HG03108 (cell line): ENCODE measurements at regions not wholly inside any gene's neighbourhood (a gene's known extent, or its start where the extent isn't known, plus 50 kb on each side); places are given as distances from the start of the nearest gene placed in this dataset.

Source experiments
- ATAC-seq: cut with Tn5 transposase; IDR thresholded peaks from one replicate; pipeline ENCODE4 v1.9.1; 2021; ENCODE audit warnings: moderate library complexity; ENCODE audit not compliant: unreplicated experiment

DNA sequence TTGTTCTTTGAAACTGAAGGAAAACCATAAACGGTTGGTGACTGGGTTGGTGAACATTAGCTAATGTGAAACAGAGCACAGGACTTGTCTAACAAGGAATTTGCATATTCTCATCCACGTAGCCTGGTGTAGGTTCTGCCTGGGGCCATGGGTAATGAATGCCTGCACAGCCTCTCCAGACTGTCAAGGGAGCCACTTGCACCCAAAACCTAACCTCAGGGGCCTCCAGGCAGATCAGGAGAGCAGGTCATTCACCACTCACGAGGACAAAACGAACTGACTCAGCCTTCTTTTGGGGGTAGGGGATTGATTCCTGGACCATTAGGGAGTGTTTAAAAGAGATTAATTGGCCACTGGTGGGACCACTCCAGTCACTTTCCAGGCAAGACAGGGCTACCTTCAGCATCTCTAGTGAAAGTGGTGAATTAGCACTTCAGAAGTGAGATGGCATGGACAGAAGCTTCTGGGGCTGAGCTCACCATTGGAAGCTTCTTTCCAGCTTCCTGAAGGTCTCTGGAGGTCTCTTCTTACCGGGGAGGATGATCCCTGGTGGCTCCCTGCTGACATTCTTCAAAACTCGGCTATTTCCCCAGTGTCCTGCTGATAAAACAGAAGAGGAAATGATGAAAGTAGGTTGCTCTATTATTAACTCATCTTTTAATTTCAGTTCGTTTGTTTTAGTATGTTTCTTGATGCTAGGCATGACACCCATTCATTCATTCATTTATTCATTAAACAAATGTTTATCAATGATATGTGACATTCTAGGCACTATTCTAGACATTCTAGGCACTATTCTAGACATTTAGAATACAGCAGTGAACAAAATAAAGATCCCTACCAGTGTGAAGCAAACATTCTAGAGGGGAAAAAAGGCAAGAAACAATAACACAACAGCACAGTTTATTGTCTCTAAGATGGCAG lies 104.5 kb upstream of the LNX1 start:
- no peak for ATAC-seq

DNA sequence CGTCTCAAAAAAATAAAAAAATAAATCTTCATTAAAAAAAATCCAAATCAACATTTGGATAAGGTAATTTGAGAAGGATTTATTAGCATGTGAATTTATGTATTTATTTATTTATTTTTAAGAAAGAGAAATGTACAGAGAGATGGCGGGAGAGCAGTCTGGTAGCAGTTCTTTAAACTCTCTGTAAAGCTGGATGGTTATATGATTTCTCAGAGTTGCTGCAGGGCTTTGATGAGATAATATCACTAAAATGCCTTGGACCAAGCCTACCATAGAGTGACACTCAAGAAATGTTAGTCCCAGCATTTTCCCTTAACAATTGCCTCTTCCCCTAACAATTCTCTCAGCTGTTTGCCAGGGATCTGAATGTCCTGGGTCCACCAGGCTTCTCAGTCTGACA lies 103.4 kb upstream of the LNX1 start:
- ATAC-seq = no peak

DNA sequence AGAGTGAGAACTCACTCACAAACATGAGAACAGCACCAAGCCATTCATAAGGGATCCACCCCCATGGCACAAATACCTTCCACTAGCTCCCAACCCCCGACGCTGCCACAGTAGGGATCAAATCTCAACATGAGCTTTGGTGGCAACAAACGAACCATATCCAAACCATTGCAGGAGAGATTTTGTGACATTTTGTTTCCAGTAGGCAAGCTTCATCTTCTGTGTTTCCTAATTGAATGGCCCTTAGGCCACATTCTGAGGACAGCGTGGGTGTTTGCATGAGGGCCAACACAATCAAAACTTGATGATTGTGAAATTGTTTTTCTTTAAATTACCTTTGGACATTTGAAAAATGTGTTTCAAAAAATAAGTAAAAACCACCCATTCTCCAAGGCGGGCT lies 102.6 kb upstream of the LNX1 start:
- ATAC-seq = no peak

DNA sequence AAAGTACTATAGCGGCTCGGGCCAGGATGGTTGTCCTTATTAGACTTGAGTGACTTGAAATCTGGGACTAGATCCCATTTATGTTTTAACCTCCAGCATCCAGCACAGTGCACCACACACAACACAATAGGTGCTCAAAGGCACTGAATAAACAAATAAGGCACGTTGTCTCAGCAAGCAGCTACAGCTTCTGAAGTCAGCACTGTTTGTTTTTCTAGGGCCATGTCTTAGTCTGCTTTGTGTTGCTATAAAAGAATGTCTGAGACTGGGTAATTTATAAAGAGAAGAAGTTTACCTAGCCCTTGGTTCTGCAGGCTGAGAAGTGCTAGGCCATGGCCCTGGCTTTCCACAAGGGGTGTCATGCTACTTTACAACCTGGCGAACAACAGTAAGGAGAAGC lies 102.1 kb upstream of the LNX1 start:
- no peak for ATAC-seq

DNA sequence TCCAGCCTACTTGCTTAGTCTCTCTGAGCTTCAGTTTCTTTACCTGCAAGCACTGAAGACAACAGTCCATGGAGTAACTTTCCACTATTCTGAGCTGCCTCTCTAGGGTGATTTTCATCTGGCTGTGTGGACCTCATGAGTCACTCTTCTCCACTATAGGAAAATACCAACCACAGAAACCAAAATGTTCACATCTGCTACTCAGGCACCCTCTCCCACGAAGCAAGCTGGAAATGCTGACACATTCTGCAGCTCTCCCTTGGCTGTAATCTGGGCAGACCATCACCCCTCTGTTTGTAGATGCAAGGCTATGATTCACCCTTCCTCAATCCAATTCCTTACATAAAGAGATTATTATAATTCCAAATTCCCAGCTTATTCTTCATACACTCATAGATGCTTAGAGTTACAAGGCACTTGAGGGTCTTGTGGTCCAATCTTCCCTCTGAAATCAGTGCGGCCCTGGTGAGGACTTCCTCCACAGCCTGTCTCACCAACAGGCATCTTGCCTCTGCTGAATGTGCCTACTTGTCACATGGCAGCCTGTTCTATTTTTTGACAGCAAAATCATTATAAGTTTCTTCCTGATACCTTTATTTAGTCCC lies 97.0 kb upstream of the LNX1 start:
- ATAC-seq = peak; percentile 80

DNA sequence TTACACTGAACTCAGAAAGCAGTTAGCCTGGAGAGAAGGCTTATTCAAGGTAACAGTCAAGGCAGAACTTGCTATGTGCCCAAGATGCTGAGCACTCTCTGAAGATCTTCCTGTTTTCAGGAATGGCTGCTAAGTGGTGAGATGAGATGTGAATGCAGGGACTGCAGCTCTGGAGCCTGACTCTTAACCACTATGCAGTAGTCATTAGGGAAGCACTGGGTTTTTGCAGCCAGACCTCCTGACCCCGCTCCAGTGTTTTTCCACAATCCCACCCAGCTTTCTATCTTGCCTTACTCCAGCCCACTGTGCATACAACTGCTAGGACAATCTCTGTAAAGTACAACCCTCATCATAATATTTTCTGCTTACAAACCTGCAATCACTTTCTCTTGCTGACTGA lies 95.2 kb upstream of the LNX1 start:
- ATAC-seq = no peak

DNA sequence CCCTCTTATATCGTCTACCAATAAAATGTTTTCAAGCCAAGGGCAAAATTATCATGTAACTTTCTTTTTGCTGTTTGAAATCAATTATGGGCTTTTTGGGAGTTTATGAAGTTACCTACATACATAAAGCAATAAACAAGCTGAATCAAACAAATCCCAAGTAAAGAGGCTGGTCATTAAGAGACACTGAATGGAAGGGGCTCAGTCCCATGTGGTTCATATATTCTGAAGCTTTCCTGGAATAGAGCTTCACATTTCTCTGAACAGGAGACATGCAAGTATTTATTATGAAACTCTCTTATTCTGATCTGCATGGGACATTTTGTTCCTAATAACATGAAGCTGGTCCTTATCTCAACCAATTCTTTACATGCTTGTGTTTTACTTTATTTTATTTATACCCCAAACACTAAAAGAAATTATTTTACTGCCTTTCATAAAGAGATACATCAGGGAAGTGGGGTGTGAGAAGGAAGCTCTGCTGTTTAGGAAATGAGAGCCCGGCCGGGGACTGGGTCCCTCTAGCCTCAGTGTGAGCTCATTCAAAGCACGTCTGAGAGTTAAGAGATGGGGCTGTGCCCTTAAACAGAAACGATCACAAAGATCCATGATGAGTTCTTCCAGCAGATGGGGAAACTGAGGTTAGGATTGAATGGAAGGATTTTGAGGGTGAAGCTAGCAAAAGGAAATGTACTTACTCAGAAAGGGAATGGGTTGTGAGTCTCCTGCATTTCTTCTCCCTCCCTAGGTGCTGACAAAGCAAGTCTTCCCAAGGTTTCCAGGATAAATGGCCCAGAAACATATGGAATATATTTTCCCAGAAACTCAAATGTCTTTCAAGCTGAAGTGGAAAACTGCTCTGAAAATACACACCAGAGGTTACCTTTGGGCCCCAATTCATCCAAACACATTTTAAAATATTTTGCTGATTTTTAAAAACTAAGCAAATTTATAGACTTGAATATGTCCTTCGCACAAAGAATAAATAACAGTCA lies 93.1 kb upstream of the LNX1 start:
- ATAC-seq = no peak

DNA sequence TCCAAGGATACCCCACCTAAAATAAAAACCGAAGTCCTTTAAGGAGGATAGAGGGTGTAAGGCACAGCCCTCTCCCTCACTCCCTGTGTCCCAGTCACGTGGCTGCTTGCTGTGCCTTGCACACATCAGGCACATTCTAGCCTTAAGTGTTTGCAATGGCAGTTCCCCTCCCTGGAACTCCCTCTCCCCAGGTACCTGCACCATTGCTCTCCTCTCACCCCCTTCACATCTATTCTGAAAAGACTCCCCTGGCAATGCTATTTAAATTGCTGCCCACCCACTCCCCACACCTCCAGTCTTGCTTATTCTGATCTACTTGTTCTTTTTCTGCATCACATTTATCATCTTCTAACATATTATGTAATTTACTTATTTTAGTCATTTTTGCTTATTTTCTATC lies 91.6 kb upstream of the LNX1 start:
- no peak for ATAC-seq

DNA sequence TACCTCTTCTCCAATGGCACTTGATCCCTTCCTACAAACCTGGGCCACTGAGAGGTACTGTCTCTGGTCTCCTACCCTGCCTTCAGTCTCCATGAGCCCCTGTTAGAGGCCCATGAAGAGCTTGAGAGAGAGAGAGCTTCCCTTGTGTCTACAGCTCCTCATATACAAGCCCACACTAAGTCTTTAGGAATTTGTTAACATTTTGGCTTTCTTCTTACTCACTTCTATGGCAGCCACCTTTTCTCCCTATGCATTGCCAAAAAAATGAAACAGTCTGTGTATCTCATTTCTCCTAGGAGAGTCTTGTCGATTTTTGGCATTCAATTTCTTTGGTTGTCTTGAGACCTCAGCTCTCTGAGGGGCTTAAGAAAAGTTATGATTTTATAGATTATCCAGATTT lies 90.9 kb upstream of the LNX1 start:
- no peak for ATAC-seq

DNA sequence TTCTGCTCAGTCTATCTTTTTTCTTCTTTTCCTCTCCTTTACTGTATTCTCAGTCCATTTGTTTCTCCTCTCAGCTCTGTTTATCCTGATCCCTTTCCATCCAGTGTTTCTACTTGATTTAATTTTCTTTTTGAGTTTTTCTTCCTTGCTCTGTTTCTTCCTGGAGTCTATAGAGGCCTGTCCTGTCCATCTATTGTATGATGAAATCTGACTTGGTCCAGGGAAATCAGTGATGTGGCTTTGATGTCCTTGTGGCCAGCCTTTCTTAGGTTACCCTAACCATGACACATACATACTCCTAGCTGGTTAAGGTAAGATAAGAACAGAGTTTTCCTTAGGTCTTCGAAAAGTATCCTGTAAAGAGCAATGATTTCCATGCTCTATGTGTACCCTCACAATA lies 89.3 kb upstream of the LNX1 start:
- no peak for ATAC-seq

DNA sequence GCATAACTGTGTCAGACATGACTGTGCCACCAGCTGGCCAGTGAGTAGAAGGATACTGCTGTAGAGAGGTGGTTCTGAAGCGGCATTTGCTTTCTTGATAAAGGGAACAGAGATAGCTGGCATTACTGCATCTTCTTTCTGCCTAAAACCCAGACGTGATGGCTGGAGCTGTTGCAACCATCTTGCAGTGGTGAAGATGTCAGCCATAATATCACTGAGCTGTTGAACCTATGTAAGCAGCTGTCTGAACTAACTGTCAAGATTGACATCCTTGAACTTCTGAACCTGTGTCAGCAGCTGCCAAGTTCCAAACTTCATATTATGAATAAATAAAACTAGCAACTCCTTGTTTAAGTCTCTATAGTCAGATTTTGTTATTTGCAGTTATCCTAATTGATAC lies 88.9 kb upstream of the LNX1 start:
- ATAC-seq = no peak

DNA sequence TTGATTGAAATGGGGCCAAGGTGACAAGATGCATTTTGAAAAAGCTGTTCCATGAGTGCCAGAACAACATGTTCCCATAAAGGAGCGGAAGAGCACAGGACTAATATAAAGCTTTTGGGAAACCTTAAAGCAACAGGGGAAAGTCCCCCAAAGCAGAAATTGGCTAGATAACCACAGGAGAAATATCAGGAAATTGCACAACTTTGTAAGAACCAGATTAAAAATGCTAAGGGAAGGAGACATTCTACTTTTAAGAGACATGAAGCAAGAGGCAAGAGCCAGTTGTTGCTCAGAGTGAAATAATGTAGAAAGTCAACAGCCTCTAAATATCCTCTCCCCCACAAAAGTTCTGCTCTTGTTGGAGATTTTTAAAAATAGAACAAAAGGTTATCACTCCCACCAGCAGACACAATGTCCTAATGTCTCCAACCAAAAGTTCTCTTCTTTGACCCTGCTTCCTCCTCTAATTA lies 85.2 kb upstream of the LNX1 start:
- ATAC-seq = no peak

DNA sequence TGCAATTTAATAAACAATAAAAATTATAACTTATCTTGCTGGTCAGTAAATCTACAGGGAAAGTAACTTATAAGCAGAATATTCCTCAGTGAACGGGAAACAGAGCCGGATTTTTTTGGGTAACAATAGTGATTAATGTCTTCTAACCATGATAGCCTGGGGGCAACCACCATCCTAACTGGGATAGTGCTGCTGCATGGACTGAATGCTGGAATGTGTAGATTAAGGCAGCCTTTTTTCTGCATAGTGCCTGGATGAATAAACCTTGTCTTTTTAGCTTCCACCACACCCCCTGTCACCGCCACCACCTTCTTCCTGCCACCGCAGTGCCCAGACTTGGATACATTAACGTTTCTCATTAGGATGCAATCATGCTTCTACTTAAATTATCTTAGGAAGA lies 83.6 kb upstream of the LNX1 start:
- ATAC-seq = no peak

DNA sequence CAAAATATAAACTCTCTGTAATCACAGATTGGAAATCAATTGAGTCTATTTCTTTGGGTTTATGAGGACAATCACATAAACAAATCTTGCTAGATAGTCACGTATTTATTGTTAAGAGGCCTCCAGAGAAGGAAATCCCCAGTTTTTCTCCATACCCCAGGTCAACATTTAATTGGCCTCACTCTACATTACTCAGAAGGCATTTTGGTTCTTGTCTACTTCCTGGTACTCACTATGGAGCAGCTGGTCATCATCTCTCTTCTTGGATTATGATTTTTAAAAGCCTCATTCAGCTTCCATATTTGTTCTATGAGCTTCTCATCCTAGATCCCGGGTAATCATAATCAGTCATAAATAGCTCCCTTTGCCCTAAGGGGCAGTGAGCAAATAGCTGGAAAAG lies 81.6 kb upstream of the LNX1 start:
- no peak for ATAC-seq

DNA sequence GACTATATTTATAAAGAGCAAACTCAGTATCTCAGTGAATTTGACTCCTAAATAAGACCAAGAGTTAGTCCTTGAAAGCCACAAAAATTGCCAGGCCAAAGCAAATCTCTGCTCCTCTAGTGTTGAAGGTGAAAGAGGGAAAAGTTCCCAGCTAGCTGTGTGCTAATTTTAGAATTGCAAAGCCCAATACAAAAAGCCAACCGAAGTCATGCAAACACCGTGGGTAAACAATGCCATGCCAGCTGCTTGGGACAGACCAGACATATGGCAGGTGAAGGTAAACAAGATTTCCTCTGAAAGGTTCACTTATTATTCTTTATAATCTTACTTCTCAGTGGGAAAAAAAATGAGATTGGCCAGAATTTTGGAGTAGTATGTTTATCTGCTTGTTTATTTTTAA lies 80.5 kb upstream of the LNX1 start:
- no peak for ATAC-seq

DNA sequence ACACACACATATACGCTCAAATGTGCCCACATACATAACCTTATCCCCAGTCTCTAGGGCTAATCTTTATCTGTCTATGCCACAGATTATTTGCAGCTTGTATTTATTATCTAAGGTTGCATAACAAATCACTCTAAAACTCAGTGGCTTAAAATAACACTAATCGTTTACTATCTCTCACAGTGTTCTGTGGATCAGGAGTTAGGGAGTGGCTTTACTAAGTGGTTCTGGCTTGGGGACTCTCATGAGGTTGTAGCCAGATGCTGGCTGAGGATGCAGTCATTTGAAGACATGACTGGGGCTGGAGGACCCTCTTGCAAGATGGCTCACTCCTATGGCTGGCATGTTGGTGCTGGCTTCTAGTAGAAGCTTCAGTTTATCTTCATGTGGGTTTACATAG lies 68.5 kb upstream of the LNX1 start:
- no peak for ATAC-seq

DNA sequence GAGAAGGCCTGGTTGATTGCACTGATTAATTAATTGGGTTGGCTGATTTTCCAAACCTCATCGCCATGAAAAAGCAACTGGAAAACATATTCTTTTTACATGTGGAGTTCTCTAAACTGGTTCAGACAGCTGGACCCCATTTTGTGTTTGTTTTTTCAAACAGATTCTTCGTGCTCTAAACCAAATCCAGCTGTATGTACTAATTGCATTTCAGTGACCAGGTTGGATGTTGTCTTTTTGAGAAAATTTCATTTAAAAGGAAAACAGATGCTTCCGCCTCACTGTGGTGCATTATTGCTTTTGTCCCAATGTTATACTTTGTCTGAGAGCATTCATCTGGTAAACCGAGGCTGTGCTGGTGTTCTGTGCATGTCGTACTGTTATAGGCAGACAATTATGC lies 67.8 kb upstream of the LNX1 start:
- no peak for ATAC-seq

DNA sequence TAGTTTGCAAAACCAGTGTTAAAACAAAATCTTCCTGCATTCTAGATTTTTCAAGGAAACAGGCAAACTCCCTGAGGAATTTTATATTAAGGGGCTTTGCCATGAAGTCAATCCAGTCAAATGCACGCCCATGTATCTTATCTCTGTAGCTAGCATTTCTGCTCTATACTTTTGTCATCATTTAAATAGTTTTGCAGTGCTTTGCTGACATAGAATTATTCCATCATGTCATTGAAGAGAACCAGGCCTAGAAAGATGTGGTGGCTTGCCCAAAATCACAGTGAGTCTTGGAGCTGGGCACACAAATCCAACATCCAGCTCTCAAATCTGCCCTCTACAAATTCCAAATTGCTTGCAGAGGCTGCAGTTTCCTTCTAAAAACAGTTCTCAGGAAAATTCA lies 66.7 kb upstream of the LNX1 start:
- no peak for ATAC-seq

DNA sequence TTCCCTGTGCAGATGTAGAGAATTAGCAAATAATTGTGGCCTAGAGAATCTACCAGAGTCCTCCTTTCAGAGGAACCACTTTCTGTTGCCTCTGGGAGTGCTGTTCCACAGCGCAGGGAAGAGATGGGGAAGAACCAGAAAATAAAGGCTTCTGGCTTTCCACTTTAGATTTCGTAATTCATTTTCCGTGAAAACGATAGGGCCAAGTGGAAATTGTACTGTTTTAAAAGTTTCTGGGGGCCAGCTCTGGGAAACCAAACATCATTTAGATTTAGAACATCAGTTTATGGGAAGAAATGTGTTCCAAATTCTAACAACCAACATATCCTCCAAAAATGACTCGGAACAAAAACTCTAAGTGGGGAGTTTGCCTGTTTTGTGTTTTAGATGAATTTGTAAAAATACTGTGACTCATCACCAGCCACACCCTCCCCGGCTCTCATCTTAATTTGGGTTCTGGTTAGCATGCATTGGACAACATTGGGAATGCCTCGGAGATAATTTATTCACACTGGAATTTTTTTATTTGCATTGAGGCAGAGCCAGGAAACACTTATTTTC lies 65.2 kb upstream of the LNX1 start:
- no peak for ATAC-seq

DNA sequence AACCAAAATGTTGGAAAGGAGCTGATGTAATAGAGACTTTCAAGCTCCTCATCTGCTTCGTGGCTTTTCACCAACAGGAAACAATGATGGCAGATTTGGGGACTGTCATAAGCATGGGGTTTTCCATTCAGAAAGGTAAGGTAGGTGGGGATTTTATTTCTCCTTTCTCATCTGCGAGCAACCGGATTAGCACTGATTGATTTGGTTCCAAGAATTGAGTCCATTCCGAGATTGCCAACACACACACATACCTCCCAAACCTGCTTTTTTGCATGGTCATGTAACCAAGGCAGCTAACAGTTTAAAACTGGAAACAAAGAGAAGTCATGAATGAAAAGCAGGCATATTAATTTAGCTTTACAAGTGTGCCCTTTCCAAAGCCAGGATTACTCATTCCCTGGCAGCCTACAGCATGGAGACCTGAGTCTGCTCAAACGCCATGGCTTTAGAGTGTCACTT lies 63.0 kb upstream of the LNX1 start:
- ATAC-seq = no peak

DNA sequence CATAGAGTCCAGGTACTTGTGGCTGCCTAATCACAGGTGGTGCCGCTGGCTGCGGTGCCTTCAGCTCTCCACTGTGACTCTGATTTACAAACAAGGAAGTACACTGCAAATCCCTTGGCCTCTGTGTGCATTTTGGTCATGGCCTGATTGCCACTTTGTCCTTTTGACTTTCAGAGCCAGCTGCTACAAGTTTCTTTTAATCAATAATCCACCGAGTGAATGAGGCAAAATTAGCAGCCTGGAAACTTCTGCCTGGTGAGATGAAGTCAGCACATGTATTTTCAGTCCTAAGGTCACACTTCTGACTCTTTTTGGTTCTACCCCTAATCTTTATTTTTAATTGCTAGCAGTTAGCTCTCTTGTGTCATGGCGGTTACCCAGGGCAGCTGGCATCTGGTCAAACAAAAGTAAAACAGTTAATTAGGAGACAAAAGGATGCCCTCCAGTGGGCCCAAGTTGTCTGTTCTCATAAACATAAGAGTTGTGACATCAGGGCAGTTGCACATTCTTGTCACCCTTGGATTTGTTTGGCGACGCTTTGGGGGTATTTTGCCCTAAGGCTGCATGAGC lies 62.3 kb upstream of the LNX1 start:
- peak; percentile 72 for ATAC-seq
